ENCODE measurements at regions not wholly inside any gene's neighbourhood (a gene's known extent, or its start where the extent isn't known, plus 50 kb on each side); places are given as distances from the start of the nearest gene placed in this dataset.

DNA sequence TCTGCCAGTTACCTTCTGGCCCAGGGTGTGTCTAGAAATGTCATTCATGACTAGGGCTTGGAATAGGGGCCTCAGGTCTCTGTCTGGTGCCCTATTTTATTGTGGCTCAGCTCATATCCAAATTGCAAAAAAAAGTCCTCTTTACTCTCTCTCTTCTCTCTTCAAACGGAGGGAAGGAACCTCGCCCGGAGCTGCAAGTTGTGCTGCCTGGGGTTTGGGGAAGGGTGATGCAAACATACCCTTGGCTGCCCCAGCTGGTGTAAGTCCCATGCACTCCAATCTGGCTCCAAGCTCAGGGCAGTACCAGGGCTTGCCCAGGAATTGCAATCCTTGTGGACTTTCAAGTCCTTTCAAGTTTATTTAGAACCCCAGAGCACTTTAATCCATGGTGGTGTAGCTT, 549.6 kb downstream of the PCDH17 start:
- TF ChIP-seq, protein P1, sequence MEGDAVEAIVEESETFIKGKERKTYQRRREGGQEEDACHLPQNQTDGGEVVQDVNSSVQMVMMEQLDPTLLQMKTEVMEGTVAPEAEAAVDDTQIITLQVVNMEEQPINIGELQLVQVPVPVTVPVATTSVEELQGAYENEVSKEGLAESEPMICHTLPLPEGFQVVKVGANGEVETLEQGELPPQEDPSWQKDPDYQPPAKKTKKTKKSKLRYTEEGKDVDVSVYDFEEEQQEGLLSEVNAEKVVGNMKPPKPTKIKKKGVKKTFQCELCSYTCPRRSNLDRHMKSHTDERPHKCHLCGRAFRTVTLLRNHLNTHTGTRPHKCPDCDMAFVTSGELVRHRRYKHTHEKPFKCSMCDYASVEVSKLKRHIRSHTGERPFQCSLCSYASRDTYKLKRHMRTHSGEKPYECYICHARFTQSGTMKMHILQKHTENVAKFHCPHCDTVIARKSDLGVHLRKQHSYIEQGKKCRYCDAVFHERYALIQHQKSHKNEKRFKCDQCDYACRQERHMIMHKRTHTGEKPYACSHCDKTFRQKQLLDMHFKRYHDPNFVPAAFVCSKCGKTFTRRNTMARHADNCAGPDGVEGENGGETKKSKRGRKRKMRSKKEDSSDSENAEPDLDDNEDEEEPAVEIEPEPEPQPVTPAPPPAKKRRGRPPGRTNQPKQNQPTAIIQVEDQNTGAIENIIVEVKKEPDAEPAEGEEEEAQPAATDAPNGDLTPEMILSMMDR (conservative IDR thresholded peaks at IDR 0.05; ENCODE audit: low read depth, low read length) = no peak
- no peak overlapping the region for H3K4me3 ChIP-seq (ENCODE audit: low read length)

DNA sequence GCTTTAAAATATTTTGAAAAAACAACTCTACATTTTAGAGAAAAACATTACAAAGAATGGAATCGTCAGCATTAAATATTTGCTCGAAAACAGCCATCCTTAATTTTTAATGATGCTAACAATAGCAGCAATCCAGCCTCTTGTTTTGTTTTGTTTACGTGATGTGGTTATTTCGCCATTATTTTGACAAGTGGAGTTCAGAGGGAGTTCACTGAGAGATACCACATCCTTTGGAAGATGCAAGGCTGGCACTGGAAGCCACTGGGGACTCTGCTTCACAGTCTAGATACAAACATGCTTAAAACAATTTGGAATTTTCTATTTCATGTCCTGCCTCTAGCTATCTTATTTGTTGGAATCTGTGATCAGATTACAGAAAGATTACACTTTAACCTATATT, 556.3 kb downstream of the PCDH17 start:
- no peak overlapping the region for H3K4me3 ChIP-seq (ENCODE audit: low read length)
- TF ChIP-seq, protein P1 (conservative IDR thresholded peaks at IDR 0.05; ENCODE audit: low read depth, low read length) = no peak
- DNase-seq (ENCODE audit: low read depth) = no peak

More for the DNA sequence above, 549.6 kb downstream of the PCDH17 start:
- DNase-seq (ENCODE audit: low read depth) = no peak

DNA sequence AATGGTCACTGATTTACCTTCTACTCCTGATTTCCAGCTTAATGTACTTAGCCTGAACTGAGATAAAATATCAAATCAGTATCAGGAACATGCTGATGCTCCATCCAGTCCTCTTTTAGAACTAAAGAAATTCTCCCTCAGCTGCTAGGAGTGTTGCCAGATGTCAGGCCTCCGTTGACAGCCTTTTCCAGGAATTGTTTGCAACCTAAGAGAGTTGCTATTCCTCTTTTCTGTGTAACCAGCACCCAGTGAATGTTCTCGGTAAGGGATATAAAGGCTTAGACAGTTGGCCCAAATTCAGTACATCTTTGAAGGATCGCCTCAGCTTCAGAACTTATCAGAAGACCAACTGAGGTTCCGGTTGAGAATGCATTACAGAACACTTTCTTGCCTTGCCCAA, 559.0 kb downstream of the PCDH17 start:
- TF ChIP-seq, protein P1 (conservative IDR thresholded peaks at IDR 0.05; ENCODE audit: low read depth, low read length) = no peak
- H3K4me3 ChIP-seq (ENCODE audit: low read length) = no peak overlapping the region
- no peak for DNase-seq (ENCODE audit: low read depth)

DNA sequence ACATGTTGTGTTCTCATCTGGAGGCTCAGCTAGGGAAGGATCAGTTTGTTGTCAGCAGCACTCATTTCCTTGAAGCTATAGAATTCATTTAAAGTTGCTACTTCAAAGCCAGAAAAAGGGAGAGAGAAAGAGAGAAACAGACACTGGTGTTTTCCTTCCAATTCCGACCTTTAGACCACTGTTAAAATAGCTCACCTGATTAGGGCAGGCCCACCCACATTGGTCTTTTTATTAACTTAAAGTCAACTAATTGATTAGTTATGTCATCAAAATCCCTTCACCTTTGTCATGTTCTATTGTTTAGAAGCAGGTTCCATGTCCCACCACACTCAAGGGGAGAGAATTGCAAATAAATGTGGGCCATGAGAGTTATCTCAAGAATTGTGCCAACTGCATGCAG, 560.2 kb downstream of the PCDH17 start:
- no peak for DNase-seq (ENCODE audit: low read depth)
- H3K4me3 ChIP-seq (ENCODE audit: low read length) = no peak overlapping the region

DNA sequence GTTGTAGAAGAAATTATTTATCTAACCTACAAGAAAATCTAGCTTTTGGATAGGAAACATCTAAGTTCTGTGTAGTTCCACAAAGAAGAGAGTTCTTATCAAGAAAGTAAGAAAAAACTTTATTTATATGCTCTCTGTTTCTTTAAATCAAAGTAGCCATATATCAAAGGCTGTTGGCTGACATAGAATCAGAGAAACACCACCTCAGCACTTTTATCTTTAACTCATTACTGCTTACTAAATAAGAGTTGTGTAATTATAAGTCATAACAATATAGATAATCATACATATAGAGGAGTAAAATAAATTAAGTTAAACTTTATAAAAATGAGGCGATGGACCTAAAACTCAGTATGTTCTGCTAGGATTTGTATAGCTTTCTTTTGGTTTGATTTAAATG, 570.6 kb downstream of the PCDH17 start:
- DNase-seq (ENCODE audit: low read depth) = no peak
- H3K4me3 ChIP-seq (ENCODE audit: low read length) = no peak overlapping the region

More for the DNA sequence above, 560.2 kb downstream of the PCDH17 start:
- TF ChIP-seq, protein P1 (conservative IDR thresholded peaks at IDR 0.05; ENCODE audit: low read depth, low read length) = no peak

DNA sequence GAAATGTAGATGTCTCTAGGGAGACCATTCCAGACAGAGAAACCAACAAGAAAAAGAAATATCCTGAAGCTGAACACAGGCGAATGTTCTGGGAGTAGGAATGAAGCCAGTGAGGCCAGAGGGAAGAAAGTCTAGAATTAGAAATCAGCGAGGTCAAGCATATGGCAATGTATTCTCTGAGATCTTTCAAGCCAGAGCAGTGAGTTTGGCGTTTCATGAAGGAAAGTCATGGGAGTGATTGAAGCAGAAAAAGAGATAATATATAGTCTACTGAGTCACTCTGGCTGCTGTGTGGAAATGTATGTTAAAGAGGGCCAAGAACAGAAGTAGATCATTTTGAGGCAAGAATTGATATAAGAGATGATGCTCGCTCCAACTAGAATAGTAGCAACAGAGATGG, 576.0 kb downstream of the PCDH17 start:
- TF ChIP-seq, protein P1 (conservative IDR thresholded peaks at IDR 0.05; ENCODE audit: low read depth, low read length) = no peak

More for the DNA sequence above, 570.6 kb downstream of the PCDH17 start:
- TF ChIP-seq, protein P1 (conservative IDR thresholded peaks at IDR 0.05; ENCODE audit: low read depth, low read length) = no peak

DNA sequence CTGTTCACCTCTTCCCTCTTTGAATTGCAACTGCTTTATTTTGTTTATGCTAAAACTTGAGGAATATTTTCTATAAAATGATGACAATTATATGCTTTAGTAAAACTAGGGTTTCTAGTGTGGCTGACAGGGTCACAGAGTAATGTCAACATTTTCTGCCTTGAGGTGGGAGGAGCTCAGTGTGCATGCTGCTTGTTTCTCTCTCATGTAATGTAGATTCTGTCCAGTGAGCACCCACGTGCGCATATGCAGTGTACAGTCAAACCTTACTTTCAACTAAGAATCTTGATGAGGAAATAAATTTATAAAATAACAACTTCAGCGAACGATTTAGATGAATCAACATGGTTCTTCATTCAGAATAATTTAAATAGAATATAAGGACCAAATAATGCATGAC, 603.9 kb downstream of the PCDH17 start:
- H3K4me3 ChIP-seq (ENCODE audit: low read length) = no peak overlapping the region
- TF ChIP-seq, protein P1 (conservative IDR thresholded peaks at IDR 0.05; ENCODE audit: low read depth, low read length) = no peak
- no peak for DNase-seq (ENCODE audit: low read depth)

More for the DNA sequence above, 576.0 kb downstream of the PCDH17 start:
- H3K4me3 ChIP-seq (ENCODE audit: low read length) = no peak overlapping the region
- no peak for DNase-seq (ENCODE audit: low read depth)
